ENCODE measurements at regions not wholly inside any gene's neighbourhood (a gene's known extent, or its start where the extent isn't known, plus 50 kb on each side); places are given as distances from the start of the nearest gene placed in this dataset.
A peak's percentile ranks its signal among the peaks of the same experiment; 100 is the strongest.

GRCh38 chr14:36083317-36083716, 93.2 kb downstream of the PTCSC3 start:
- DNase-seq: no peak

GRCh38 chr14:36078080-36078479, 98.4 kb downstream of the PTCSC3 start:
- no peak for DNase-seq

- DNase-seq: no peak
Observed at GRCh38 chr14:36076197-36076596, 100.3 kb downstream of the PTCSC3 start.

- DNase-seq: no peak
Observed at GRCh38 chr14:36075203-36075602, 101.3 kb downstream of the PTCSC3 start.

- no peak for DNase-seq
Observed at GRCh38 chr14:36070720-36071043, 105.8 kb downstream of the PTCSC3 start.

GRCh38 chr14:36070031-36070719, 106.3 kb downstream of the PTCSC3 start:
- DNase-seq: peak; percentile 49

- DNase-seq: peak; percentile 18
Observed at GRCh38 chr14:36069535-36069900, 107.0 kb downstream of the PTCSC3 start.

- DNase-seq: peak; percentile 59
Observed at GRCh38 chr14:36068777-36069534, 107.6 kb downstream of the PTCSC3 start.

- no peak for DNase-seq
Observed at GRCh38 chr14:36067428-36068187, 108.9 kb downstream of the PTCSC3 start.

GRCh38 chr14:36066636-36067035, 109.9 kb downstream of the PTCSC3 start:
- DNase-seq: no peak

GRCh38 chr14:36065831-36066230, 110.7 kb downstream of the PTCSC3 start:
- DNase-seq: no peak

- DNase-seq: no peak
Observed at GRCh38 chr14:36059531-36059930, 117.0 kb downstream of the PTCSC3 start.

- DNase-seq: peak; percentile 7
Observed at GRCh38 chr14:36057452-36058116, 118.9 kb downstream of the PTCSC3 start.

- no peak for DNase-seq
Observed at GRCh38 chr14:36056845-36057244, 119.7 kb downstream of the PTCSC3 start.

- no peak for DNase-seq
Observed at GRCh38 chr14:36055681-36056225, 120.8 kb downstream of the PTCSC3 start.

GRCh38 chr14:36055052-36055378, 121.5 kb downstream of the PTCSC3 start:
- DNase-seq: no peak

- no peak for DNase-seq
Observed at GRCh38 chr14:36054353-36055051, 122.0 kb downstream of the PTCSC3 start.

- DNase-seq: no peak
Observed at GRCh38 chr14:36052681-36053080, 123.8 kb downstream of the PTCSC3 start.

GRCh38 chr14:36052063-36052462, 124.5 kb downstream of the PTCSC3 start:
- DNase-seq: no peak

GRCh38 chr14:36048667-36049066, 127.9 kb downstream of the PTCSC3 start:
- no peak for DNase-seq

- DNase-seq: no peak
Observed at GRCh38 chr14:36047912-36048311, 128.6 kb downstream of the PTCSC3 start.

- DNase-seq: no peak
Observed at GRCh38 chr14:36035675-36036074, 140.8 kb downstream of the PTCSC3 start.

- DNase-seq: no peak
Observed at GRCh38 chr14:36028665-36029064, 147.9 kb downstream of the PTCSC3 start.
